ENCODE measurements at regions not wholly inside any gene's neighbourhood (a gene's known extent, or its start where the extent isn't known, plus 50 kb on each side); places are given as distances from the start of the nearest gene placed in this dataset.
"Not testable (repeated sequence)": the region's sequence is repeated elsewhere in the genome, so short reads cannot be mapped to it uniquely, and the experiment has no call there.

DNA sequence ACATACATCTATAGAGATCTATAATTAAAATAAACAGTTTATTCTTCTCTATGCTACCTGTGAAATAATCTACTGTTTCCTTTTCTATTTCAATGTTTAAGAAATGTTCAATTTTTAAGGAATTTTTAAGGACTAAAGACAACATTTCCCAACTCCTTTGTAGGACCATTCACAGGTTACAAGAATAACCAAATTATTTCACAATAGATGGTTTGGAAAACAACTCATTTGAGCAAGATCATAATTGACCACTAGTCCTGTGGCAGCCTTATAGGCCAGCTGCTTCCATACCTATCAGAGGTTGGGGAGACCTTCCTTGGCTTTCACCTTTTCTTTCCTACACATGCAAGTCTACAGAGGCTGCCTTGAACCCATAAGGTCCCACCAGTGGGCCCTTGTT lies 193.7 kb downstream of the TTC39B start:
- DNase-seq: no peak

DNA sequence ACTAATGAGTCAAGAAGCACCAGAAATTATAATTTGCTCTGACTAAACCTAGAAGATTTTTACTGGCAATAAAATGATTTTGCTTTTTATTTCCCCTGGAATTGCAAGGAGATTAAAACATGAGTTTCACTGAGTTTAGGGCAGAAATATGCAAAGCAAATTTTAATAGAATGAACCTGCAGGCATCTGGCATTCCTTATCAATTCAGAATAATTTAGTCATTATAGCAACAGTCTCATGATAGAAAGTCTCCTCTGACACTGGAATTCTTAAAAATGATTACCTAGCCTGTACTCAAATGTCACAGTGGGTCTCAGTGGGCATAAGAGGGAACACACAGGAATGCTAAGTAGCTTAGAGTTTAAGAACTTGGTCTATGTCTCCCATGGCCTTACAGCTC lies 195.9 kb downstream of the TTC39B start:
- no peak for DNase-seq

DNA sequence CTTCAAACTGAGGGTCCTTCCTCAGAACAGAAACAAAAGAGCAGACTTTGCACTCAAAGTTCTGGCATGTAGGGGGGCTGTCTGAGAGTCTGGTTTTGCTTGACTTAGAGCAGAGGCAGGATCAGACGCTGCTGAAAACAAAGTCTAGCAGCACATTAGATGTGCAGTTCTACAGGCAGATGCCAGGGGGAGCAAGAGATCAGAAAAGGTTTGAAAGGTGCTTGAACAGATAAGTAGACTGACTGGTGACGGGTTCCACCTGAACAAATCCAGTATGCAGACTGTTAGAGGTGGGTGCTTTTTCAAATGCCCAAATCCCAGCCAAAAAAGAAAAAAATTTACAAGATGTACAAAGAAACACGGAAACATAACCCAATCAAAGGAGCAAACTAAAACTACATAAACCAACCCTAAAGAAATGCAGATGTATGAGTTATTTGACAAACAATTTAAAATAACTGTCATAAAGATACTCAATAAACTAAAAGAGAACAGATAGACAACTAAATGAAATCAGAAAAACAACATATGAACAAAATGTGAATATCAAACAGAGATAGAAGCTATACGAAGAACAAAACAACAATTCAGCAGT lies 194.7 kb upstream of the FREM1 start:
- DNase-seq: peak; percentile 2 to 19

DNA sequence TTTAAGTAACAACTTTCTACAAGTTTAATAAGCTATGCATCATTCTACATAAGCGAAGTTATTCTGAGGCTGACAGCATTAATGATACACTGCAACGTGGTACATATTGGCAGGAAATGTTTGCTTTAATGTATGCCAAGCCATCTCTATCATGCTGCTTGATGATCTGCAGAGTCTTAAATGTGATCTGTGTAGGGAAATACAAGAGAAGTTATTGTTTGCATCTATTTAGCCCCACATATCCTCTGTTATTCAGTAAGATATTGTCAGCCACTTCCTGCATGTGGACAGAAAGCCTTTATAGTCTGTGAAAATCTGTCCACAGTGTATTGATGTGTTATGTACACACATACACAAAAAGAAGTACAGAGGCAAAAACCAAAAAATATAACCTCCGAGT lies 193.1 kb upstream of the FREM1 start:
- DNase-seq: no peak

DNA sequence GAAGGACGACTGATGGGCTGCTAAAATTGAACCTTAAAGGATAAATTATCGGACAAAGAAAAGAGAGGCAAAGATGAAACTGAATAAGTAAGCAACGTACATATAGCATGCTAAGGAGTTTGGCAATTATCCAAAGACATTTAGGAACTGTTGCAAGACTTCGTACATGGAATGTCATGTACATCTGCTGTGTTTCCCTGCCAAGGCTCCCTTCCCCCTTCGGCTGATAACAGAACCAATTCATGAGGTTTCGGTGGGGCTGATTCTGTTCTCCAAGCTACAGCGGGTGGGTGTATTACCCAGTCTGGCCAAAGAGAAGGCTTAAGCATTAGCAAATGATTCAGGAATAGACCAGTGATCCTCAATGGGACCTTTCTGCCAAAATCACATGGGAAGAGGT lies 190.9 kb upstream of the FREM1 start:
- no peak for DNase-seq

DNA sequence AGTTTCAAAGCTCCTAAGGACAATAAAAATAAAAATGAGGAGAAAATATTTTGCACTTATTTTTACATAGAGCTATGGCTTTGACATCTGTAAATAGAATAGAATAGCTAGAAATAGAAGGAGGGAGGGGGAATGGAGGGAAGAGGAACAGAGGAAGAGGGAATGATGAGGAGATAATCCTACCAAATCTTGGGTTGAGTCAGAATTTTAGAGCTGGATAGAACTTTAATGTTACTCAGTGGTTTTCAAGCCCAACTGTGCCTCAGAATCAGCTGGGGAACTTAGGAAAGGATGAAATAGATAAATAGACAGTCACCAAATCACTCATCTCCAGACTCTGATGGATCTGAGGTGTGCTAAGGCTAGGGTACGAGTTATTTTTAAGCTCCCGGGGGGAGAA lies 190.3 kb upstream of the FREM1 start:
- no peak for DNase-seq

DNA sequence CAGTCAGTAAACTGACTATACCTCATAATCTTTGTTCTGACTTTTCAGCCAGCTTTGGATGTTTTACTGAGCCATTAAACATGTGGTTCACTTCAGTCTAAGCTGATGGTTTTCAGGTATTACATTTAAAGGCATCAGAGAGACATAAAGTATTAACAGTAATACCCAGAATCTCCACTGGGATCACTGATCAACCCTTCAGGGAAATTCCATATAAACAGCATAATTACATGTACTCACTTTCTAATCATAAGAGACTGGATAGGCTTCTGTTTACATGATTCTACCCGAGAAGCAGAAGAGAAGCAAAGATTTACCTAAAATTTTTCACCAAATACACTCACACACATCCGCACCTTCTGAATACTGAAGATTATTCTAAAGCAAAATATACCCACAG lies 186.7 kb upstream of the FREM1 start:
- no peak for DNase-seq

DNA sequence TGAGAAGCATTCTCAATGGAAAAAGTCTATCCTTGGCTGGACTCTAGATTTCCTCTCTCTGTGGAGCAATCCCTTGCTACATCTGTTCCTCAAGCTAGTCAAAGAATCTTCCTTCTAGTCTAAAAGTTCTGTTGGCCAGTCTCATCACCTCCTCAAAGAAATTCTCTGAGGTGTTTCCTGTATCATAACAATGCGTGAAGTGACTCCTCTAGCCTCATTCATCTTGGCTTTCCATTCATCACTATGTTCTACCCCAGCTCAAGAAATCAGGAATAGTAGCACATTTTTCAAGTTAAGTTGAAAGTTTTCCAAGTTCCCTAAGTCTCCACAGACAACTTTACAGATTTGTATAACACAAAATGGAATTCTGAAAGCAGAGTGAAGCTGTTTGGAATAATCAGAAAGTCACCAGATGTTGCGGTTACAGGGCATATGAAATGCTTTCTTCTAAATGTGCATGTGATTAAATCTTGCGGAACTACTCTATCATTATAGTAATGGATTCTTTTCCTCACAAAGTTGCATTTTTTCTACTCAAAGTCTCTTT lies 176.6 kb upstream of the FREM1 start:
- no peak for DNase-seq

DNA sequence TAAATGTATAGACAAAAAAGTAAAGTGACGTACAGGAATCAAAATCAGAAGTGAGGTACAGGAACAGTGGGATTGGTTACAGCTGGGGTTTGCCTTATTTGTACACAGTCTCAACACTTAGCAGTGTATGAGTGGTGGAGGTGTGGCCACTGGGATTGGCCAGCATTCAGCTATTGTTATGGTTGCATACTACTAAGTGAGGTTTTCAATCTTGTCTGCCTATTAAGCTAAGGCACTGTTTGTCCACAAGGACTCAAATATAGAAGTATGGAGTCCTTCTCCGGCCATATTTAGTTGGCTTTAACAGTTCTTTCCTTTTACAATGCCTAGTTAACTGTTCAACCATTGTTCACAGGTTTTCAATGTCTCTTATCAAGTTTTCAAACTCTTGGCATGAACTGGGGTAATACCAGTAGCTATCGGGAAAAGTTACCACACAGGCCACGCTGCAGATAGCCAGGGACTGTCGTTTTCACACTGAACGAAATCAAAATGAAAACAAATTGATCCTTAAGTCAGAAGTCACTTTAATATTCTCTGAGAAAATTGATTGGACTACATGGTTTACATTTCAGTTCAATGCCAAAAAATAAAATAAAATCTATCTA lies 176.0 kb upstream of the FREM1 start:
- no peak for DNase-seq

DNA sequence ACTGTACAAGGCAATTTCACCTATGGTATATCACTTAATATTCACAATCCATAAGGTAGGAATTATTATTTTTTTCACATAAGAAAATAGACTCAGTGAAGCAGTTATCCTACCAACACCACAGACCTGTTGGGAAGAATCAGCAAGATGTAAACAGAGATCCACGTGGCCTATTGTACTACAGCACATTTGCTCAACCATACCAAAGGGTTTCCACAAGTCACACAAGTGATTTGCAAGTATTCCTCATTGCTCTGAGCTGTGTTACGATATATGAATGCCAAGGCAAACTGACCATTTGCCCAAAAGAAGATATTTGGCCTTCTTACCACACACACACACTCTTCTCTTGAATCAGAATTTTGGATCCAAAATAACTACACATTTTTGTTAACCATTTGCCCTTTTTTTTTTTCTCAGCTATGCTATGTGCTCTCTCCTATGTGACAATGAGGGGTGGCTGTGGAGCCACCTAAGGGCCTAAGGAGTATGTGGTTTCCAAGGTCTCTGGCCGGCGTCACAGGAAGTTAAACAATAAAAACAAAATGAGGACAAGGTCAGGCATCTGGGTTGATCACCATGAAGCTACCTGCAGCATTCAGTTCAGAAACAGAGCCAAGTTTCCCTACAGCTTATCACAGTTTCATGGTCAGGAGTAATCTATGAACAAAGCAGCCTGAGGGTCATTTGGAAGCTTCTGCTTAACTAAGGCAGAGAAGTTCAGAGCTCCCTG lies 171.0 kb upstream of the FREM1 start:
- DNase-seq: no peak

DNA sequence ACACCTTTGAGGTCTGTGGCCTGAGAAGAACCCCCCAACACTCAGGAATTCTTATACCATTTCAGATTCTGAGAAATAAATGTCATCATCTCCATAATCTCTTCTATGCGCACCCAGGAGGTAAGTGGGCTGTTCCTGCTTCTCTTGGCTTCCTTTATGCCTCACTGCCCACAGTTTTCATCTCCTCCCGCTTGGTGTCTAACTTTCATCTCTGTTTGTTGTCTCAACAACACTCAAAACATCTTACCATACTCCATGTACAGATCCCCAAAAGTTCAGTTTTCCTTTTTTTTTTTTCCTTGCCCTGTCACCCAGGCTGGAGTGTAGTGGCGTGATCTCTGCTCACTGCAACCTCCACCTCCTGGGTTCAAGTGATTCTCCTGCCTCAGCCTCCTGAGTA lies 170.2 kb upstream of the FREM1 start:
- DNase-seq: no peak

DNA sequence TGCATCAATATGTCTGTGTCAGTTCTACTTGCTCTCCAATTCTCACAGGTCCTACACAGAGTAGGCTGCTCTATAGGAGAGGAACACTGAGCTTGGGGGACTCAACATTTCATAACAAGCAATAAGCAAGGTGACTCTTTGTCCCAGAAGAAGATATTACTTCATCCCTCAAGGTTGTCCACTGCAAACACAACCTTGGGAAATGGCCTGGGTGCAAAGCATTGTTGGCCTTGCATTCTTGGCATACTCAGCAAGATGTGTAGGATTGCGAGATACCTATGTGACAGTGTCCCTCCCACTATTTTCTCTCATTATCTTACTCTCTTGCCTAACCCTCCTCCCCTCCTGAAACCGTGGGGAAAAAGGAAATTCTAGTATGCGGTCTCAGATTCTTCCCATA lies 169.8 kb upstream of the FREM1 start:
- DNase-seq: no peak

DNA sequence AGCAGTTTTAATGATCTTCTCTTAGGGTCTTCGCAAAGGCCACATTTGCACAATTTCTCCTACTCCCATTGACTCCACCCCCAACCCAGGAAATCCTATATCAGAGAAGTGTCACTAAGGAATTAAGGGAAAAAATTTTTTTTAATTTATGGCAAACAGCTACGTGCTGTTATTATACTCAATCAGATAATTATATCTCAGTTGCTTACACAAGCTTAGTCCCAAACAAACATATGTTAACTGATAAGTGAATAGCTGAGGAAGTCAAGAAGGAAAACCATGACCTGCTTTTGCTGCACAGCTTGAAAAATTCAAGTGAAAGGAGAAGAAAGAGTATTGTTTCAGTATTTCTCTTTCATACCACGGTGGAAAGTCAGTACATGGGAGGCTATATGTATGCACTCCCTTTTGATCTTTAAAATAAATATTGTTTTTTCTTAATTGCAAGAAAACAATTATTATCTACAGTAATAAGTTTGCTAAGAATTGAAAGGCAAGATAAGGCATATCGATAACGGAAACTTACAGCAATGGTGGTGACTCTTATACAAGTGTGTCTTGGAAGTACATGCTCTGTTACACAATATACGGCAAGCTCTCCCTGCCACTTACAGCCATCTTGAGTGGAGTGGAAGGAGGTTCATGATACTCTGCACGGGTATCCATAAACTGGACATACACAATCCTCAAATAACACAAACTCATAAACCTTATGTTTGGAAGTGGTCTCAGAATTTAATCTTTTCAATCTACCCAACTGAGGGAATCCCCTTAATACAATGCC lies 167.9 kb upstream of the FREM1 start:
- no peak for DNase-seq

DNA sequence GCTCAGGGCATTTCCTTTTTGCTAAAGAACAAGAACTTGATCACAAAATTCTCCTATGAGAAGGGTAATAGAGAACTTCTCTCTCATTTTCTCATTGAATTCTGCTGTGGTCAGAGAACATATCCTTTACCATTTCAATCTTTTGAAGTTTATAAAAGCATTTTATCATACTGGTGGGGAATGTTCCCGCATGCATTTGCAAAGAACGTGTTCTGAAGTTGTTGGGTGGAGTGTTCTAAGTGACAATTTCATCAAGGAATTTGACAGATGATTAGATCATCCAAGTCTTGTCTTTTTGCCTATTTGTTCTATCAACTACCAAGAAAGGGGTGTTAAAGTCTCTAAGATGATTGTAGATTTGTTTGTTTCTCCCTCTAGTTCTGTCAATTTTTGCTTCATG lies 163.4 kb upstream of the FREM1 start:
- no peak for DNase-seq

DNA sequence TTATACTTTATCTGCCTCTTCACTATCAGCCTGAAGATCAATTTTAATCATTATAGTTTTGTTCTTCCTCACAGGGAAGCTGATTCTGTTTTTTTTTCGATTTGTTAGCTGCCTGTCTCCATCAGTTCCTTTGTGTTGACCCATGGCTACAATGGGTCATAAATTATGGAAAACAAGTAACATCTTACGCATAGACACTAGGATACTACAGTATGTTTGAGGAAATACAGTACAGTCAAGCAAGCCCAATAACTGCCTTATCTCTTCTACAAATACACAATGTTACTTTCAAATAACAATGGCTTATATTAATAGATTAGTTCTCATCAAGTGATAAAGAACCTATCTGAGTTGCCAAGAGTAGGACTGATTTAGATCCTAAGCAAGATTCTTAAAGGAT lies 160.5 kb upstream of the FREM1 start:
- no peak for DNase-seq

DNA sequence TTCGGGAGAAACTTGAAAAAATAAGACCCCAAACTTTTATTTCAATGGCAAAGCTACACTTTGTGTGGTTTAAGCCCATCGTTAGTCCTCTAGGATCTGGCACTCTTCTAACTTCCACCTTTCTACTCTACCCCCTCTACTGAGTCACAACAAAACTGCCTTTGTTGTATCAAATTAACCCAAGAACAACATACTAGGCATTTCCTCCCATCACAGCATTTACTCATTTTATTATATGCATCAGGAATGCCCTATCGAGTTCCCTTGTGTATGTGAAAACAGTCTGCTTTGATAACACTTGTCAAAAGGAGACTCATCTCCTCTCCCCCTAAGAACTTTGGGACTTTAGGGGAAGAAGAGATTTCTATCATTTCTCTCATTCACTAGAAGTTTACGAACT lies 158.9 kb upstream of the FREM1 start:
- DNase-seq: no peak

DNA sequence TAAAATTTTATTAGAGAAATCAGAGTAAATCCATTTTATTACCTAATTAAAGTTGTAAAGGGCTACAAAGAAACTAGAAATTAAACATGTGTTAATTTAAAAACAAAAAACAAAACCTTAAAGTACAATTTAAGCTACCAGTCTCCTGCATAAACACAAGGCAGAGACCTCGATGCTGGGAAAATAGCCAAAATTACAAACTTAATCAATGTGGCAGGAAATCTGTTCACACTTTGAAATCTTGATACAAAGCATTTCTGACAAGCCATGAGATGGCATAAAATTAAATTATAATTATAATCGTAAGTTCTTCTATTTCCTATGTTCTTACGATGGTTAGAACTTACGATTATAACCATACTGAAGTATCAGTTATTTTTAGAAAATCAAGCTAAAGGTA lies 158.0 kb upstream of the FREM1 start:
- no peak for DNase-seq

DNA sequence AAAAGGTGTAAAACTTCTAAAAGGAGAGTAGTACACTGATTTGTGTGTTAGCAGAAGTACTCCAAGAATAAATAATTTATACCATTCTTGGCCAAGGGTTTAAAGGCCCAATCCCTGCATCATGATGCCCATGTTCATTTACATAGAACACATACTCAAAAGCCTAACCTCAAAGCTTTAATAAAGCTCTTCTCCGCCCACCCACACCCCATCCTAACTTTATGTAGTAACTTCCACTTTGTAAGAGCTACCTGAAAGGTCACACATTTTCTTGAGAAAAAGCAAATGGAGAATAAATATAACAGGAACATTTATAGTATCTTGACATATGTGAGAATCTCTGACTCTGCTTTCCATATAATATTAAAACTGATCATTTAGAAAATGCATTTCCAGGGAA lies 148.8 kb upstream of the FREM1 start:
- no peak for DNase-seq

DNA sequence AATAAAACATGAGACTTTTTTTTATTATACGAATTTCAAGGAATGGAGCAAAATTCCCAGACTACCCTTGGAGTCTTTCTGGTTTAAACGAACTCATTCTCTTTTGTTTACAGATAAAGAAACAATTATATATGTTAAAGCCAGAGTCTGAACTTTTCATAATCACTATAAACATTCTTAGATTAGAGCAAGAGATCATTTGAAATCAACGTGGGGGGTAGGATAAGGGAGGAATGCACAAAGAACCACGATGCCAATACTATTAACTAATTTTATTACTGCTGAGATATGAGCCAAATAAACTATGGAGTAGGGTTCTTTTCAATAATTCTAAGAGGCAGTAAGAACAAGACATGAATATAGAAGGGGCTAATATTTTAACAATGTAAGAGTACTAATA lies 148.0 kb upstream of the FREM1 start:
- no peak for DNase-seq

DNA sequence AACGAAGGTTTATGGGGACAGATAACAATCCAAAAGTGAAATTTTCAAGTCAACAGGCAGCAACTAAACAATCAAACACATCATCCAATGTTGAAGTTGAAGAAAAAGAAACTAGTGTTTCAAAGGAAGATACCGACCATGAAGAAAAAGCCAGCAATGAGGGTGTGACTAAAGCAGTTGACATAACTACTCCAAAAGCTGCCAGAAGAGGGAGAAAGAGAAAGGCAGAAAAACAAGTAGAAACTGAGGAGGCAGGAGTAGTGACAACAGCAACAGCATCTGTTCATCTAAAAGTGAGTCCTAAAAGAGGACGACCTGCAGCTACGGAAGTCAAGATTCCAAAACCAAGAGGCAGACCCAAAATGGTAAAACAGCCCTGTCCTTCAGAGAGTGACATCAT lies 145.1 kb upstream of the FREM1 start:
- not testable (repeated sequence) for DNase-seq

DNA sequence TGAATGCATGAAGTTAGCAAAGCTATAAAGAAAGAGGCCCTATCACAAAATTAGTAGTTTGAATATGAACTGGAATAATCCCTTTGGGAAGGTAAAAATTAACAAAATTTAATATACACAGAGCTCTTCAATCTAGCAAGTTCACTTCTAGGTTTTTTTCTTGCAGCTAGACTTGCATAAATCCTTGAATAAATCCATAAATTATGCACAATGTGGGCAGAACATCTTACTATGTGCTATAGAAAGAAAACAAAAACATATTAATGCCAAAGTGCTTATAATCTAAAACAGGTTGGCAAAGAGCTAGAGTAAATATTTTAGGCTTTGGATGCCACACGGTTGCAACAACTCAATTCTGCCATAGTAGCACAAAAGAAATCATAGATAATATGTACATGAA lies 138.5 kb upstream of the FREM1 start:
- DNase-seq: no peak

DNA sequence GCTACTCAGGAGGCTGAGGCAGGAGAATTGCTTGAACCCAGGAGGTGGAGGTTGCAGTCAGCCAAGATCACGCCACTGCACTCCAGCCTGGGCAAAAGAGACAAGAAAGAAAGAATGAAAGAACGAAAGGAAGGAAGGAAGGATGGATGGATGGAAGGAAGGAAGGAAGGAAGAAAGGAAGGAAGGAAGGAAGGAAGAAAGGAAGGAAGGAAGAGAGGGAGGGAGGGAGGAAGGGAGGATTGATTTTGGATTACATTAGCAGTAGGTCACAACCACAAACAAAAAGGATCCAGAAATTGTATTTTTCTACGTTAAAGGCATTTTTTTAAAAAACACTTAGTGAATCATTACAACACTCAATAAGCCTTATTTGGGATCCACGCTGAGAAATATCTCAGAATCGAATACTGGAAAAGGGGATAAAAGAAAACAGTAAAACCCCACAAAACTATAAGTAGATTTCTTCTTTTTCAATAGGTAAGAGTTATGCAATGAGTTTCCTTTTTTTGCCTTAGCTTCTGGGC lies 136.9 kb upstream of the FREM1 start:
- DNase-seq: no peak

DNA sequence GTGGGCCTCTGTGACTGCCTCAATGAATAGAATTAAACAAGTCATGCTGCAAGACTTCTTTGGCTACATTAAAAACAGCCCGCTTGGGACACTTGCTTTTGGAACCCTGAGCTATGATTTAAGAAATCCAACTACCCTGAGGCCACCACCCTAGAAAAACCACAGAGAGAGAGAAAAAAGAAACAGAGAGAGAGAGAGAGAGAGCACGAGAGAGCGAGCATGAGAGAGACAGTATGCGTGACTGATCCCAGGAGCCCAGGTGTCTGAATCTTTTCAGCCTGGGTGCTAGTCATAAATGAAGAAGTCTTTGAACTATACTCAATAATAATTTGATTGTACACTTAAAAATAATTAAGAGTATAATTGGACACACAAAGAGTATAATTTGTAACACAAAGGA lies 123.1 kb upstream of the FREM1 start:
- DNase-seq: no peak
